H1 (cell line): ENCODE measurements at regions not wholly inside any gene's neighbourhood (a gene's known extent, or its start where the extent isn't known, plus 50 kb on each side); places are given as distances from the start of the nearest gene placed in this dataset.

Source experiments
- BCL11A ChIP-seq, 2 experiments: IDR thresholded peaks; one replicate each; pipeline ENCODE4 v1.6.1; 2011; ENCODE audit warnings: low read depth in 2 of 2, low read length in 2 of 2, mild to moderate bottlenecking in 2 of 2
- BRCA1 ChIP-seq: IDR thresholded peaks from 2 replicates; pipeline ENCODE4 v1.6.1; 2012; ENCODE audit warnings: low read depth, low read length, improper control_type of control experiment
- KDM4A ChIP-seq: IDR thresholded peaks from one replicate; pipeline ENCODE4 v1.7.1; 2012; ENCODE audit warnings: low read depth, mild to moderate bottlenecking, moderate library complexity, low read length, inconsistent platforms; ENCODE audit not compliant: severe bottlenecking
- POU5F1 ChIP-seq: IDR thresholded peaks from 2 replicates; pipeline ENCODE4 v1.6.1; 2011; ENCODE audit warnings: low read depth, mild to moderate bottlenecking, low read length, moderate library complexity
- SRF ChIP-seq: IDR thresholded peaks from 2 replicates; pipeline ENCODE4 v1.6.1; 2011; ENCODE audit warnings: mild to moderate bottlenecking, low read depth, low read length, moderate library complexity
- TAF1 ChIP-seq: IDR thresholded peaks from 2 replicates; pipeline ENCODE4 v1.6.1; 2011; ENCODE audit warnings: mild to moderate bottlenecking, low read depth, low read length
- TEAD4 ChIP-seq: IDR thresholded peaks from 2 replicates; pipeline ENCODE4 v1.6.1; 2012; ENCODE audit warnings: low read depth, low read length, inconsistent platforms, mixed read lengths
- TF ChIP-seq, protein P1 (sequence below): fragments of 300-600 bp; sonication (generic); IDR thresholded peaks from 2 replicates; pipeline ENCODE4 v1.7.1; 2012; ENCODE audit warnings: low read length, moderate library complexity, mild to moderate bottlenecking, inconsistent platforms; ENCODE audit not compliant: insufficient replicate concordance

DNA sequence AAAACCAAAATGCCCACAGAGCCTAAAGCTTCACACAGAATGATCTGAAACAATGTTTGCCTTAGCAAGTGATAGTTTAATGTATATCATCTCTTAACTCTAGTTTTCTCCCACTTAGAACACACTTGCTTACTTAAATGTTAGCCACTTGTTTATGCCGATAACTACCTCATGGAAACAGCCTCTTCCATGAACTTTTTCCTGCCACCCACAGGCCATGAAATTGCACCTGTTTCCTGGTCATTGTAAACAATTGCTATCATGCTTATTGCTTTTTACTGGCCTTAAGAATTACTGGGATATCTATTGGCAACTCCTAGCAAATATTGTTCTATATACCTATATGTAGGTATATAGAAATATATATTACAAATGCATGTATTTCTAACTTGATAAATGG lies 231.1 kb downstream of the HDGFL1 start (continued):
- TF ChIP-seq, protein P1, sequence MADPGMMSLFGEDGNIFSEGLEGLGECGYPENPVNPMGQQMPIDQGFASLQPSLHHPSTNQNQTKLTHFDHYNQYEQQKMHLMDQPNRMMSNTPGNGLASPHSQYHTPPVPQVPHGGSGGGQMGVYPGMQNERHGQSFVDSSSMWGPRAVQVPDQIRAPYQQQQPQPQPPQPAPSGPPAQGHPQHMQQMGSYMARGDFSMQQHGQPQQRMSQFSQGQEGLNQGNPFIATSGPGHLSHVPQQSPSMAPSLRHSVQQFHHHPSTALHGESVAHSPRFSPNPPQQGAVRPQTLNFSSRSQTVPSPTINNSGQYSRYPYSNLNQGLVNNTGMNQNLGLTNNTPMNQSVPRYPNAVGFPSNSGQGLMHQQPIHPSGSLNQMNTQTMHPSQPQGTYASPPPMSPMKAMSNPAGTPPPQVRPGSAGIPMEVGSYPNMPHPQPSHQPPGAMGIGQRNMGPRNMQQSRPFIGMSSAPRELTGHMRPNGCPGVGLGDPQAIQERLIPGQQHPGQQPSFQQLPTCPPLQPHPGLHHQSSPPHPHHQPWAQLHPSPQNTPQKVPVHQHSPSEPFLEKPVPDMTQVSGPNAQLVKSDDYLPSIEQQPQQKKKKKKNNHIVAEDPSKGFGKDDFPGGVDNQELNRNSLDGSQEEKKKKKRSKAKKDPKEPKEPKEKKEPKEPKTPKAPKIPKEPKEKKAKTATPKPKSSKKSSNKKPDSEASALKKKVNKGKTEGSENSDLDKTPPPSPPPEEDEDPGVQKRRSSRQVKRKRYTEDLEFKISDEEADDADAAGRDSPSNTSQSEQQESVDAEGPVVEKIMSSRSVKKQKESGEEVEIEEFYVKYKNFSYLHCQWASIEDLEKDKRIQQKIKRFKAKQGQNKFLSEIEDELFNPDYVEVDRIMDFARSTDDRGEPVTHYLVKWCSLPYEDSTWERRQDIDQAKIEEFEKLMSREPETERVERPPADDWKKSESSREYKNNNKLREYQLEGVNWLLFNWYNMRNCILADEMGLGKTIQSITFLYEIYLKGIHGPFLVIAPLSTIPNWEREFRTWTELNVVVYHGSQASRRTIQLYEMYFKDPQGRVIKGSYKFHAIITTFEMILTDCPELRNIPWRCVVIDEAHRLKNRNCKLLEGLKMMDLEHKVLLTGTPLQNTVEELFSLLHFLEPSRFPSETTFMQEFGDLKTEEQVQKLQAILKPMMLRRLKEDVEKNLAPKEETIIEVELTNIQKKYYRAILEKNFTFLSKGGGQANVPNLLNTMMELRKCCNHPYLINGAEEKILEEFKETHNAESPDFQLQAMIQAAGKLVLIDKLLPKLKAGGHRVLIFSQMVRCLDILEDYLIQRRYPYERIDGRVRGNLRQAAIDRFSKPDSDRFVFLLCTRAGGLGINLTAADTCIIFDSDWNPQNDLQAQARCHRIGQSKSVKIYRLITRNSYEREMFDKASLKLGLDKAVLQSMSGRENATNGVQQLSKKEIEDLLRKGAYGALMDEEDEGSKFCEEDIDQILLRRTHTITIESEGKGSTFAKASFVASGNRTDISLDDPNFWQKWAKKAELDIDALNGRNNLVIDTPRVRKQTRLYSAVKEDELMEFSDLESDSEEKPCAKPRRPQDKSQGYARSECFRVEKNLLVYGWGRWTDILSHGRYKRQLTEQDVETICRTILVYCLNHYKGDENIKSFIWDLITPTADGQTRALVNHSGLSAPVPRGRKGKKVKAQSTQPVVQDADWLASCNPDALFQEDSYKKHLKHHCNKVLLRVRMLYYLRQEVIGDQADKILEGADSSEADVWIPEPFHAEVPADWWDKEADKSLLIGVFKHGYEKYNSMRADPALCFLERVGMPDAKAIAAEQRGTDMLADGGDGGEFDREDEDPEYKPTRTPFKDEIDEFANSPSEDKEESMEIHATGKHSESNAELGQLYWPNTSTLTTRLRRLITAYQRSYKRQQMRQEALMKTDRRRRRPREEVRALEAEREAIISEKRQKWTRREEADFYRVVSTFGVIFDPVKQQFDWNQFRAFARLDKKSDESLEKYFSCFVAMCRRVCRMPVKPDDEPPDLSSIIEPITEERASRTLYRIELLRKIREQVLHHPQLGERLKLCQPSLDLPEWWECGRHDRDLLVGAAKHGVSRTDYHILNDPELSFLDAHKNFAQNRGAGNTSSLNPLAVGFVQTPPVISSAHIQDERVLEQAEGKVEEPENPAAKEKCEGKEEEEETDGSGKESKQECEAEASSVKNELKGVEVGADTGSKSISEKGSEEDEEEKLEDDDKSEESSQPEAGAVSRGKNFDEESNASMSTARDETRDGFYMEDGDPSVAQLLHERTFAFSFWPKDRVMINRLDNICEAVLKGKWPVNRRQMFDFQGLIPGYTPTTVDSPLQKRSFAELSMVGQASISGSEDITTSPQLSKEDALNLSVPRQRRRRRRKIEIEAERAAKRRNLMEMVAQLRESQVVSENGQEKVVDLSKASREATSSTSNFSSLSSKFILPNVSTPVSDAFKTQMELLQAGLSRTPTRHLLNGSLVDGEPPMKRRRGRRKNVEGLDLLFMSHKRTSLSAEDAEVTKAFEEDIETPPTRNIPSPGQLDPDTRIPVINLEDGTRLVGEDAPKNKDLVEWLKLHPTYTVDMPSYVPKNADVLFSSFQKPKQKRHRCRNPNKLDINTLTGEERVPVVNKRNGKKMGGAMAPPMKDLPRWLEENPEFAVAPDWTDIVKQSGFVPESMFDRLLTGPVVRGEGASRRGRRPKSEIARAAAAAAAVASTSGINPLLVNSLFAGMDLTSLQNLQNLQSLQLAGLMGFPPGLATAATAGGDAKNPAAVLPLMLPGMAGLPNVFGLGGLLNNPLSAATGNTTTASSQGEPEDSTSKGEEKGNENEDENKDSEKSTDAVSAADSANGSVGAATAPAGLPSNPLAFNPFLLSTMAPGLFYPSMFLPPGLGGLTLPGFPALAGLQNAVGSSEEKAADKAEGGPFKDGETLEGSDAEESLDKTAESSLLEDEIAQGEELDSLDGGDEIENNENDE: no peak
- TF ChIP-seq BRCA1 (no peak), TAF1 (no peak), POU5F1 (no peak), BCL11A (IDR thresholded peaks at IDR 0.05; ENCODE audit: low read depth in 2 of 2, low read length in 2 of 2) (no peak), KDM4A (no peak), TEAD4 (no peak), SRF (no peak)
